ENCODE measurements at regions not wholly inside any gene's neighbourhood (a gene's known extent, or its start where the extent isn't known, plus 50 kb on each side); places are given as distances from the start of the nearest gene placed in this dataset.

- in situ Hi-C loops (cut with MboI; ENCODE audit: low sequenced_read_pairs) (no loop called here), dilution Hi-C loops (cut with HindIII; ENCODE audit: low sequenced_read_pairs, unreplicated experiment) (no loop called here), intact Hi-C loops (cut with micrococcal nuclease) (no loop called here)
- Histone ChIP-seq H4K8ac (ENCODE audit: low read depth in 2 of 2, low read length in 2 of 2) (no peak overlapping the region), H4K91ac (ENCODE audit: insufficient read depth, low read depth, low read length) (no peak overlapping the region), H4K20me1 (ENCODE audit: insufficient read depth, low read length) (no peaks in the 10 kb centered on the region), H3K4ac (ENCODE audit: low read depth, low read length) (no peak overlapping the region), H2BK20ac (ENCODE audit: low read depth, low read length) (no peak overlapping the region), H3K4me1 (ENCODE audit: control insufficient read depth, insufficient read depth, low read length) (no peaks in the 10 kb centered on the region), H3K56ac (ENCODE audit: extremely low read depth, insufficient read depth, low read length) (no peak overlapping the region), H3K9ac (ENCODE audit: low read depth, low read length) (no peak overlapping the region), H2AK5ac (ENCODE audit: low read depth, low read length) (no peak overlapping the region), H3K4me2 (ENCODE audit: low read depth, low read length) (no peak overlapping the region), H3K27me3 (ENCODE audit: control insufficient read depth, insufficient read depth, low read length) (no peaks in the 10 kb centered on the region; the same call in 1 of the 2 replicates), H3K18ac (ENCODE audit: low read depth, low read length) (no peak overlapping the region), H3K9me1 (ENCODE audit: insufficient read depth, low read length) (no peaks in the 10 kb centered on the region), H2AFZ (replicated peaks; ENCODE audit: low read length, poor library complexity) (no peak overlapping the region), H2AK9ac (replicated peaks; ENCODE audit: low read depth, low read length, poor library complexity) (no peak overlapping the region), H3K14ac (replicated peaks; ENCODE audit: low read depth, low read length) (no peak overlapping the region), H3K9me3 (ENCODE audit: control insufficient read depth, insufficient read depth, low read length) (no peaks in the 10 kb centered on the region), H3K36me3 (ENCODE audit: control insufficient read depth, insufficient read depth, low read length) (no peaks in the 10 kb centered on the region), H3K27ac (ENCODE audit: insufficient read depth, low read length) (no peak overlapping the region), H3K23ac (ENCODE audit: low read depth, low read length) (no peak overlapping the region), H3K79me1 (ENCODE audit: low read depth in 1 of 2, low read length in 2 of 2) (no peaks in the 10 kb centered on the region), H2BK120ac (ENCODE audit: low read depth, low read length) (no peak overlapping the region), H2BK5ac (ENCODE audit: low read depth, low read length, poor library complexity, severe bottlenecking) (no peak overlapping the region), H4K5ac (ENCODE audit: low read depth, low read length) (no peak overlapping the region), H2BK15ac (ENCODE audit: low read depth, low read length) (no peak overlapping the region), H3K4me3 (ENCODE audit: insufficient read depth, low read depth, low read length) (no peak overlapping the region)
- TF ChIP-seq ELK1 (IDR thresholded peaks at IDR 0.05; ENCODE audit: borderline replicate concordance, low read depth, low read length) (no peak), RFX5 (IDR thresholded peaks at IDR 0.05; ENCODE audit: low read depth, low read length) (no peak), MAFK (IDR thresholded peaks at IDR 0.05; ENCODE audit: low read depth, low read length) (no peak), SMC3 (IDR thresholded peaks at IDR 0.05; ENCODE audit: low read depth, low read length) (no peak), MAZ (IDR thresholded peaks at IDR 0.05; ENCODE audit: borderline replicate concordance, low read depth, low read length) (no peak), BHLHE40 (IDR thresholded peaks at IDR 0.05; ENCODE audit: low read depth, low read length) (no peak), FOS (IDR thresholded peaks at IDR 0.05; ENCODE audit: low read depth, low read length) (no peak), POLR2A (IDR thresholded peaks at IDR 0.05; ENCODE audit: low read depth, low read length) (no peak), NFE2L2 (IDR thresholded peaks at IDR 0.05; ENCODE audit: low read depth, low read length) (no peak), CEBPB (IDR thresholded peaks at IDR 0.05; ENCODE audit: low read depth, low read length) (no peak), CHD1 (IDR thresholded peaks at IDR 0.05; ENCODE audit: low read depth, low read length) (no peak), RCOR1 (IDR thresholded peaks at IDR 0.05; ENCODE audit: insufficient replicate concordance, low read length) (no peak), CTCF (conservative IDR thresholded peaks at IDR 0.05; ENCODE audit: low read depth, low read length) (no peak), USF2 (IDR thresholded peaks at IDR 0.05; ENCODE audit: low read depth, low read length) (no peak), MXI1 (IDR thresholded peaks at IDR 0.05; ENCODE audit: borderline replicate concordance, low read depth, low read length) (no peak), RAD21 (IDR thresholded peaks at IDR 0.05; ENCODE audit: low read length) (no peak)
- BruUV-seq (replicated peaks): no TSS peak
- ChIA-PET POLR2A (ENCODE audit: unreplicated experiment) (no interaction called here), CTCF (no interaction called here)
- DNase-seq (no peak), ATAC-seq (ENCODE audit: low read depth) (no peak)
- WGBS, 2 experiments (ENCODE audit: extremely low coverage in 2 of 2, insufficient read length in 1 of 2): 95% methylated on average over 3 of the region's 14 CpGs; no CpG with 5 or more reads in 1 of the 2 experiments
These were observed 541.0 kb downstream of the FGF9 start for GRCh38 chr13:22211876-22212275.
